Tibial nerve (tissue), 4 donors: ENCODE measurements at regions not wholly inside any gene's neighbourhood (a gene's known extent, or its start where the extent isn't known, plus 50 kb on each side); places are given as distances from the start of the nearest gene placed in this dataset.

Source experiments
- DNase-seq, 2 donors: peaks; one replicate each; pipeline ENCODE4 v3.0.0-alpha.2; 2019; ENCODE audit warnings: low spot score in 2 of 2
- H3K27ac ChIP-seq, 4 donors: fragments of 200-600 bp; sonication (generic) in 3 of 4; one replicate each; pipeline ENCODE4 v1.5.1; 2017 to 2019; ENCODE audit warnings: mild to moderate bottlenecking in 1 of 4
- H3K27me3 ChIP-seq, 2 donors: fragments of 200-600 bp; sonication (generic) in 1 of 2; one replicate each; pipeline versions ENCODE4 v1.5.1 to v1.6.0; 2017 to 2019
- H3K36me3 ChIP-seq, 3 donors: fragments of 200-600 bp; sonication (generic); one replicate each; pipeline ENCODE4 v1.5.1; 2018 to 2019
- H3K4me1 ChIP-seq, 4 donors: fragments of 200-600 bp; sonication (generic) in 3 of 4; one replicate each; pipeline ENCODE4 v1.5.1; 2017 to 2019
- H3K4me3 ChIP-seq, 4 donors: fragments of 200-600 bp; sonication (generic) in 3 of 4; one replicate each; pipeline ENCODE4 v1.5.1; 2017 to 2019; ENCODE audit warnings: mild to moderate bottlenecking in 1 of 4, moderate library complexity in 1 of 4
- H3K9me3 ChIP-seq, 4 donors: fragments of 200-600 bp; sonication (generic) in 3 of 4; one replicate each; pipeline ENCODE4 v1.5.1; 2017 to 2019
- EP300 ChIP-seq, 2 donors: sonication (generic); formaldehyde crosslinking; IDR thresholded peaks; one replicate each; pipeline ENCODE4 v1.6.1; 2017; ENCODE audit warnings: antibody characterized with exemption in 2 of 2, mild to moderate bottlenecking in 1 of 2
- POLR2A ChIP-seq, 2 donors: fragments of 450-650 bp; IDR thresholded peaks; one replicate each; pipeline ENCODE4 v1.6.1; 2017; ENCODE audit warnings: antibody characterized with exemption in 2 of 2, mild to moderate bottlenecking in 2 of 2, moderate library complexity in 2 of 2
- WGBS, 2 donors: methylation state at CpG; one replicate each; pipeline ENCODE4 v1.1.5; 2018; 5-methylcytosine and 5-hydroxymethylcytosine counted together
- TF ChIP-seq, protein P1 (sequence below), 5 experiments: fragments of 200-600 bp in 3 of 5; fragments of 450-650 bp in 2 of 5; sonication (generic) in 3 of 5; IDR thresholded peaks; one replicate each; pipeline ENCODE4 v1.5.1; 2016 to 2019; ENCODE audit warnings: antibody characterized with exemption in 5 of 5, mild to moderate bottlenecking in 3 of 5, moderate library complexity in 2 of 5

DNA sequence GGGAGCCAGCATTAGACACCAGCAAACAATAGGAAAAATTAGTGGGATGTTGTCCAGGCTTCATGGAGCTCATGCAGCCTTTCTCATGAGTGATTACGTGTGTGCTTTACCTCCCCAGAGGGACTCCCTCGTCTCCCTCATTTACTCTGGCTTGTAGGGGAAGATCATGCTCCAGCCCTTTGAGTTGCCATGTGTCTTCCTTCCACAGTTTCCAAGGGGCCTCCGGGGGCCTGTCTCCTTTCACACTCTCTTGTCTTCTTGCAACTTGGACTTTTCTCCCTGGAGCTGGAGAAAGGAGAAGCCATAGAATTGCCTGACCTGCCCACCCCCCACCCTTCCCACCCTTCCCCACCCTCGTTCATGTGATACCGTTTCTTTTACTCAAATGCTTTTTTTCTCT lies 98.7 kb downstream of the FAM43A start:
- Histone ChIP-seq H3K4me1 (peaks cover 0 to 36% (median 7%) of the 10 kb centered on the region in 4 donors), H3K4me3 (no peak overlapping the region), H3K27ac (peak overlapping the region in 1 of 4 donors; percentile 82), H3K36me3 (no peaks in the 10 kb centered on the region), H3K9me3 (no peaks in the 10 kb centered on the region), H3K27me3 (no peaks in the 10 kb centered on the region)
- TF ChIP-seq EP300 (IDR thresholded peaks at IDR 0.05) (no peak), POLR2A (IDR thresholded peaks at IDR 0.05) (no peak)
- TF ChIP-seq, protein P1, sequence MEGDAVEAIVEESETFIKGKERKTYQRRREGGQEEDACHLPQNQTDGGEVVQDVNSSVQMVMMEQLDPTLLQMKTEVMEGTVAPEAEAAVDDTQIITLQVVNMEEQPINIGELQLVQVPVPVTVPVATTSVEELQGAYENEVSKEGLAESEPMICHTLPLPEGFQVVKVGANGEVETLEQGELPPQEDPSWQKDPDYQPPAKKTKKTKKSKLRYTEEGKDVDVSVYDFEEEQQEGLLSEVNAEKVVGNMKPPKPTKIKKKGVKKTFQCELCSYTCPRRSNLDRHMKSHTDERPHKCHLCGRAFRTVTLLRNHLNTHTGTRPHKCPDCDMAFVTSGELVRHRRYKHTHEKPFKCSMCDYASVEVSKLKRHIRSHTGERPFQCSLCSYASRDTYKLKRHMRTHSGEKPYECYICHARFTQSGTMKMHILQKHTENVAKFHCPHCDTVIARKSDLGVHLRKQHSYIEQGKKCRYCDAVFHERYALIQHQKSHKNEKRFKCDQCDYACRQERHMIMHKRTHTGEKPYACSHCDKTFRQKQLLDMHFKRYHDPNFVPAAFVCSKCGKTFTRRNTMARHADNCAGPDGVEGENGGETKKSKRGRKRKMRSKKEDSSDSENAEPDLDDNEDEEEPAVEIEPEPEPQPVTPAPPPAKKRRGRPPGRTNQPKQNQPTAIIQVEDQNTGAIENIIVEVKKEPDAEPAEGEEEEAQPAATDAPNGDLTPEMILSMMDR (IDR thresholded peaks at IDR 0.05): no peak
- no peak for DNase-seq
- WGBS, 2 donors: 72 to 76% methylated on average over 5 of the region's 5 CpGs

DNA sequence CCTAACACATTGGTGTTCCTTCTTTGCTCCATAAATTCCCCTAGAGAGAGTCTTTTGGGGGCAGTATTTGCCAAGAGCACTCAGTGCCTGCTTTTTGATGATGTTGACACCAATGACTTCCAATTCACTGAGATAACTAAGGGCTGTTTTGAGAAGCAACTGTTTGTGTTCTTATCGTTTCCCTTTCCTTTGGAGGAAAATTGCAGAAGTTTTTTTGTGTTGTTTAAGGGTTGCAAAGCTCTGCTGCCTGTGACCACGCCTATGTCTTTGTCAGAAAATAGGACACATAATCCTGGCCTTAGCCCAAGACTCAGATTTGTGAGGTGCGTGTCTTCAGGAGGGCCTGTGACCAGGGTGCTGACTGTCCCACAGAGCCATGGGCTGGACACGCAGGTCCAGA lies 99.6 kb downstream of the FAM43A start:
- TF ChIP-seq, protein P1 (IDR thresholded peaks at IDR 0.05): no peak
- peak in 1 of 2 donors; percentile 19 for TF ChIP-seq EP300 (IDR thresholded peaks at IDR 0.05)
- TF ChIP-seq POLR2A (IDR thresholded peaks at IDR 0.05): no peak
- Histone ChIP-seq H3K36me3 (no peaks in the 10 kb centered on the region), H3K9me3 (no peaks in the 10 kb centered on the region), H3K4me1 (peaks cover 0 to 36% (median 7%) of the 10 kb centered on the region in 4 donors), H3K4me3 (no peak overlapping the region), H3K27me3 (no peaks in the 10 kb centered on the region), H3K27ac (peak overlapping the region in 1 of 4 donors; percentile 82)
- DNase-seq: no peak
- WGBS, 2 donors: 60 to 67% methylated on average over 4 of the region's 4 CpGs

DNA sequence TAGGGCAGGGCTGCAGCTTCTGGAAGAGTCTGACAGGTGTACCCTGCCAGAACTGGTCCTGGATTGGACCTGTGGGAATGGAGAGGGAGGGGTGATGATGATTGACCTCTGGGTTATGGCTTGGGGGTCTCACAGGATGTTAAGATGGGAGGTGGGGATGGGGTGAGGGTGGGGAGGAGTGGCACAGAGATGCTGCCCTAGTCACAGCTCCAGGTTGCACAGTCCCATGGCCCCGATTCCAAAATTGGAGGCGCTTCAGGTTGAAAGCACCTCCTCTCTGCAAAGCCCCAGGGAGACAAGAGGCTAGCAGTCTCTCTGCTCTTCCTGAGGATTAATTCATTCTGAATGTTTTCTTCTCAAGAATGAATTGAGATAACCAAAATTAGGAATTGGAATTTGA lies 101.4 kb downstream of the FAM43A start:
- Histone ChIP-seq H3K36me3 (no peaks in the 10 kb centered on the region), H3K4me3 (no peak overlapping the region), H3K9me3 (no peaks in the 10 kb centered on the region), H3K27me3 (no peaks in the 10 kb centered on the region), H3K27ac (no peak overlapping the region), H3K4me1 (peaks cover 0 to 36% (median 7%) of the 10 kb centered on the region in 4 donors)
- 89 to 97% methylated on average over 2 of the region's 2 CpGs for WGBS, 2 donors
- DNase-seq: no peak
- TF ChIP-seq, protein P1 (IDR thresholded peaks at IDR 0.05): no peak
- TF ChIP-seq EP300 (IDR thresholded peaks at IDR 0.05) (no peak), POLR2A (IDR thresholded peaks at IDR 0.05) (no peak)

DNA sequence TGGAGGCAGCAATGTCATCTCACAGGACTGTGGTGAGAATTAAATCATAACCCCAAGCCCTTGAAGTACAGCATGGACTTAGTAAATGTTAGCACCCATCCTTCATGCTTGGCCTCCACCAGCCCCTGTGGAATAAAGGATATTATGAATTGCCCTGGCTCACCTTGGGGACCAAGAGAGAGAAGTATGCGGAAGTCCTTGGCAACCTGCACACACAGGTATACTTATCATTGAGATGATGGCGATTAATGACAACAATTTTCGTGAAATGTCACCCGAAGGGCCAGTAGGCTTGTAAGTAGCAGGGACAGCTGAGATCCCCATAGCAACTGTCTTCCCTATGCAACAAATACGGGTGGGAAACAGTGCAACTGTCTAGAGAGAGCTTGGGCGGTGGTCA lies 102.0 kb downstream of the FAM43A start:
- Histone ChIP-seq H3K27ac (no peak overlapping the region), H3K4me1 (peaks cover 0 to 31% (median 5%) of the 10 kb centered on the region in 4 donors), H3K27me3 (no peaks in the 10 kb centered on the region), H3K36me3 (no peaks in the 10 kb centered on the region), H3K4me3 (no peak overlapping the region), H3K9me3 (no peaks in the 10 kb centered on the region)
- DNase-seq: no peak
- 95 to 96% methylated on average over 6 of the region's 6 CpGs for WGBS, 2 donors
- TF ChIP-seq, protein P1 (IDR thresholded peaks at IDR 0.05): no peak
- TF ChIP-seq EP300 (IDR thresholded peaks at IDR 0.05) (no peak), POLR2A (IDR thresholded peaks at IDR 0.05) (no peak)

DNA sequence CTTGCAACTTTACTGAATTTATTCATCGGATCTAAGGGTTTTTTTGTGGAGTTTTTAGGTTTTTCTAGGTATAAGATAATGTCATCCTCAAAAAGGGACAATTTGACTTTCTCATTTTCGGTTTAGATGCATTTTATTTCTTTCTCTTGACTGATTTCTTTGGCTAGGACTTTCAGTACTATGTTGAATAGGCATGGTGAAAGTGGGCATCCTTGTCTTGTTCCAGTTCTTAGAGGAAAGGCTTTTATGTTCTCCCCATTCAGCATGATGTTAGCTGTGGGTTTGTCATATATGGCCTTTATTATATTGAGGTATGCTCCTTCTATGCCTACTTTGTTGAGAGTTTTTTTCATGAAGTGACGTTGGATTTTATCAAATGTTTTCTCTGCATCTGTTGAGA lies 106.7 kb downstream of the FAM43A start:
- no peak for DNase-seq
- H3K9me3 ChIP-seq: peaks cover 0 to 10% (median 7%) of the 10 kb centered on the region in 4 donors
- no peaks in the 10 kb centered on the region for H3K27me3 ChIP-seq
- 86 to 89% methylated on average over 3 of the region's 3 CpGs for WGBS, 2 donors
- no peaks in the 10 kb centered on the region for H3K4me1 ChIP-seq
- H3K27ac ChIP-seq: no peak overlapping the region
- no peaks in the 10 kb centered on the region for H3K36me3 ChIP-seq
- TF ChIP-seq, protein P1 (IDR thresholded peaks at IDR 0.05): no peak
- TF ChIP-seq EP300 (IDR thresholded peaks at IDR 0.05): no peak
- no peak for TF ChIP-seq POLR2A (IDR thresholded peaks at IDR 0.05)
- H3K4me3 ChIP-seq: no peak overlapping the region
